Bronchial epithelial cell (primary cell): ENCODE measurements at regions not wholly inside any gene's neighbourhood (a gene's known extent, or its start where the extent isn't known, plus 50 kb on each side); places are given as distances from the start of the nearest gene placed in this dataset.

Experiments used
- DNase-seq: peaks from one replicate; pipeline ENCODE4 v3.0.0-alpha.2; 2010; ENCODE audit warnings: low read depth
- FAIRE-seq: peaks from 2 replicates; lab custom pipeline; 2011; peaks lifted over from hg19 to GRCh38; lab: Jason Lieb, UNC
- H3K27me3 ChIP-seq: 2 replicates; pipeline ENCODE4 v1.5.1; 2011; ENCODE audit warnings: low read length; ENCODE audit not compliant: control insufficient read depth, insufficient read depth
- H3K36me3 ChIP-seq: 2 replicates; pipeline ENCODE4 v1.5.1; 2011; ENCODE audit warnings: low read length; ENCODE audit not compliant: control insufficient read depth, insufficient read depth
- H3K4me3 ChIP-seq: 2 replicates; pipeline ENCODE4 v1.5.1; 2011; ENCODE audit warnings: mild to moderate bottlenecking, low read depth, low read length, control low read depth
- CTCF ChIP-seq: IDR thresholded peaks from 2 replicates; pipeline ENCODE4 v1.5.1; 2011; ENCODE audit warnings: mild to moderate bottlenecking, moderate library complexity, low read length, control low read depth, inconsistent platforms; ENCODE audit not compliant: insufficient read depth, severe bottlenecking

GRCh38 chr2:7916670-7917069, 765.2 kb upstream of the ID2 start:
- FAIRE-seq, result no peak
- no peak for TF ChIP-seq CTCF

GRCh38 chr2:7919510-7919909, 762.3 kb upstream of the ID2 start:
- no peak for TF ChIP-seq CTCF
- no peaks in the 10 kb centered on the region for H3K27me3 ChIP-seq
- FAIRE-seq, result no peak
- no peaks in the 10 kb centered on the region for H3K36me3 ChIP-seq
- no peak for DNase-seq
- H3K4me3 ChIP-seq, result no peak overlapping the region

More at GRCh38 chr2:7916670-7917069, 765.2 kb upstream of the ID2 start:
- no peaks in the 10 kb centered on the region for H3K27me3 ChIP-seq
- H3K36me3 ChIP-seq, result no peaks in the 10 kb centered on the region
- no peak overlapping the region for H3K4me3 ChIP-seq
- no peak for DNase-seq

- no peak for FAIRE-seq
- H3K36me3 ChIP-seq, result no peaks in the 10 kb centered on the region
- TF ChIP-seq CTCF, result no peak
- DNase-seq, result no peak
- no peaks in the 10 kb centered on the region for H3K27me3 ChIP-seq
- no peak overlapping the region for H3K4me3 ChIP-seq
Measured at GRCh38 chr2:7924023-7924762, 757.7 kb upstream of the ID2 start.

- no peak for TF ChIP-seq CTCF
- H3K4me3 ChIP-seq, result no peak overlapping the region
- H3K36me3 ChIP-seq, result no peaks in the 10 kb centered on the region
- no peaks in the 10 kb centered on the region for H3K27me3 ChIP-seq
- DNase-seq (no peak), FAIRE-seq (no peak)
Measured at GRCh38 chr2:7925506-7925905, 756.4 kb upstream of the ID2 start.

GRCh38 chr2:7927691-7928090, 754.2 kb upstream of the ID2 start:
- no peaks in the 10 kb centered on the region for H3K27me3 ChIP-seq
- TF ChIP-seq CTCF, result no peak
- no peak overlapping the region for H3K4me3 ChIP-seq
- no peaks in the 10 kb centered on the region for H3K36me3 ChIP-seq
- DNase-seq (peak; percentile 4), FAIRE-seq (no peak)

- no peak for DNase-seq
- TF ChIP-seq CTCF, result no peak
- Histone ChIP-seq H3K36me3 (no peaks in the 10 kb centered on the region), H3K27me3 (no peaks in the 10 kb centered on the region), H3K4me3 (no peak overlapping the region)
- no peak for FAIRE-seq
Measured at GRCh38 chr2:7929281-7929680, 752.6 kb upstream of the ID2 start.
